IMR-90 (cell line): ENCODE measurements at regions not wholly inside any gene's neighbourhood (a gene's known extent, or its start where the extent isn't known, plus 50 kb on each side); places are given as distances from the start of the nearest gene placed in this dataset.

Experiments used
- CEBPB ChIP-seq: IDR thresholded peaks from 2 replicates; pipeline ENCODE4 v1.6.1; 2012; ENCODE audit warnings: low read depth, low read length, improper control_type of control experiment
- ELK1 ChIP-seq: fragments of 150-350 bp; IDR thresholded peaks from 2 replicates; pipeline ENCODE4 v1.6.1; 2016; ENCODE audit warnings: low read depth, mild to moderate bottlenecking, low read length, moderate library complexity, borderline replicate concordance
- FOS ChIP-seq: fragments of 150-350 bp; IDR thresholded peaks from 2 replicates; pipeline ENCODE4 v1.6.1; 2016; ENCODE audit warnings: low read depth, low read length
- MAZ ChIP-seq: IDR thresholded peaks from 2 replicates; pipeline ENCODE4 v1.6.1; 2012; ENCODE audit warnings: low read depth, mild to moderate bottlenecking, low read length, improper control_type of control experiment, moderate library complexity, borderline replicate concordance
- MXI1 ChIP-seq: IDR thresholded peaks from 2 replicates; pipeline ENCODE4 v1.6.1; 2012; ENCODE audit warnings: low read depth, mild to moderate bottlenecking, low read length, moderate library complexity, borderline replicate concordance
- POLR2A ChIP-seq: IDR thresholded peaks from 2 replicates; pipeline ENCODE4 v1.6.1; 2012; ENCODE audit warnings: mild to moderate bottlenecking, low read depth, low read length
- RAD21 ChIP-seq: IDR thresholded peaks from 2 replicates; pipeline ENCODE4 v1.6.1; 2012; ENCODE audit warnings: low read length, improper control_type of control experiment
- RFX5 ChIP-seq: IDR thresholded peaks from 2 replicates; pipeline ENCODE4 v1.8.0; 2012; ENCODE audit warnings: low read depth, mild to moderate bottlenecking, low read length, moderate library complexity
- SMC3 ChIP-seq: fragments of 150-350 bp; IDR thresholded peaks from 2 replicates; pipeline ENCODE4 v1.6.1; 2016; ENCODE audit warnings: low read depth, mild to moderate bottlenecking, antibody characterized with exemption, low read length, moderate library complexity
- TF ChIP-seq, protein P1 (sequence below): conservative IDR thresholded peaks from 2 replicates; pipeline ENCODE4 v1.5.1; 2012; ENCODE audit warnings: mild to moderate bottlenecking, low read depth, low read length, improper control_type of control experiment
- TF ChIP-seq, protein P2 (sequence below): fragments of 150-350 bp; IDR thresholded peaks from 2 replicates; pipeline ENCODE4 v1.6.1; 2017; ENCODE audit warnings: mild to moderate bottlenecking, antibody characterized with exemption, low read length, low read depth

DNA sequence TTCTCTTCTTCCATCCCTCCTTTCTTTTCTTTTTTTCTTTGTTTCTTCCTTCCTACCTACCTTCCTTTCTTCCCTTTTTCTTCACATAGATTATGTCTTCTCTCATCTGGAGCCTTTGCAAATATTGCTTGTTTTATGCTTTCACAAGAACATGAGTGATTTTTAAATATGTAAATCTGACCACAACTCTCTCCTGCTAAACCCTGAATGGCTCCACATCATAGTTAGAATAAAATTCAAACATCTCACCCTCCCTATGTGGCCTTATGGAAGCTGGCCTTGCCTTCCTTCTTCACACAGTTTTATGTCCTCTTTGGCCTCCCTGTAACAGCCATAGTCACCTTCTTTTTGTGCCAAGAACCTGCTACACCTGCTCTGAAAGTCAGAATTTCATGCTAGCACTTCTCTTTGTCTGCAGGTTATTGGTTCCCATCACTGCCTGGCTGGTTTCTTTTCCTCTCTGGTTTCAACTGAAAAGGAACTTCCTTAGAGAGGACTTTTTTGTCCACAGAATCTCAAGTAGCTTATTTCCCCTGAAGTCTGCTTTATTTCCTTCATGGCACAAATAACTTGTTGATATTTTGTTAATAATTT is 114.3 kb upstream of the TNC start:
- TF ChIP-seq, protein P1, sequence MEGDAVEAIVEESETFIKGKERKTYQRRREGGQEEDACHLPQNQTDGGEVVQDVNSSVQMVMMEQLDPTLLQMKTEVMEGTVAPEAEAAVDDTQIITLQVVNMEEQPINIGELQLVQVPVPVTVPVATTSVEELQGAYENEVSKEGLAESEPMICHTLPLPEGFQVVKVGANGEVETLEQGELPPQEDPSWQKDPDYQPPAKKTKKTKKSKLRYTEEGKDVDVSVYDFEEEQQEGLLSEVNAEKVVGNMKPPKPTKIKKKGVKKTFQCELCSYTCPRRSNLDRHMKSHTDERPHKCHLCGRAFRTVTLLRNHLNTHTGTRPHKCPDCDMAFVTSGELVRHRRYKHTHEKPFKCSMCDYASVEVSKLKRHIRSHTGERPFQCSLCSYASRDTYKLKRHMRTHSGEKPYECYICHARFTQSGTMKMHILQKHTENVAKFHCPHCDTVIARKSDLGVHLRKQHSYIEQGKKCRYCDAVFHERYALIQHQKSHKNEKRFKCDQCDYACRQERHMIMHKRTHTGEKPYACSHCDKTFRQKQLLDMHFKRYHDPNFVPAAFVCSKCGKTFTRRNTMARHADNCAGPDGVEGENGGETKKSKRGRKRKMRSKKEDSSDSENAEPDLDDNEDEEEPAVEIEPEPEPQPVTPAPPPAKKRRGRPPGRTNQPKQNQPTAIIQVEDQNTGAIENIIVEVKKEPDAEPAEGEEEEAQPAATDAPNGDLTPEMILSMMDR, result no peak
- TF ChIP-seq POLR2A (no peak), SMC3 (no peak), FOS (no peak), MAZ (no peak), ELK1 (no peak), MXI1 (no peak), CEBPB (no peak), RAD21 (no peak), RFX5 (no peak)
- TF ChIP-seq, protein P2, sequence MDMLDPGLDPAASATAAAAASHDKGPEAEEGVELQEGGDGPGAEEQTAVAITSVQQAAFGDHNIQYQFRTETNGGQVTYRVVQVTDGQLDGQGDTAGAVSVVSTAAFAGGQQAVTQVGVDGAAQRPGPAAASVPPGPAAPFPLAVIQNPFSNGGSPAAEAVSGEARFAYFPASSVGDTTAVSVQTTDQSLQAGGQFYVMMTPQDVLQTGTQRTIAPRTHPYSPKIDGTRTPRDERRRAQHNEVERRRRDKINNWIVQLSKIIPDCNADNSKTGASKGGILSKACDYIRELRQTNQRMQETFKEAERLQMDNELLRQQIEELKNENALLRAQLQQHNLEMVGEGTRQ, result no peak
